Prostate gland (tissue), 2 donors: ENCODE measurements at regions not wholly inside any gene's neighbourhood (a gene's known extent, or its start where the extent isn't known, plus 50 kb on each side); places are given as distances from the start of the nearest gene placed in this dataset.

Experiments used
- CTCF ChIP-seq, 4 experiments: fragments of 200-600 bp in 2 of 4; fragments of 450-650 bp in 2 of 4; sonication (generic) in 2 of 4; IDR thresholded peaks; 1 replicate in 3 of 4; 2 replicates in 1 of 4; pipeline ENCODE4 v1.5.1; 2016 to 2019; ENCODE audit warnings: antibody characterized with exemption in 4 of 4, mild to moderate bottlenecking in 2 of 4, moderate library complexity in 2 of 4
- POLR2AphosphoS5 ChIP-seq: sonication (generic); formaldehyde crosslinking; IDR thresholded peaks from one replicate; pipeline ENCODE4 v1.6.1; 2017; ENCODE audit warnings: antibody characterized with exemption

GRCh38 chr7:13078105-13078504 lies 390.7 kb downstream of the ARL4A start:
- TF ChIP-seq CTCF (IDR thresholded peaks at IDR 0.05) (no peak), POLR2AphosphoS5 (no peak)
